GM21367 (cell line): ENCODE measurements at regions not wholly inside any gene's neighbourhood (a gene's known extent, or its start where the extent isn't known, plus 50 kb on each side); places are given as distances from the start of the nearest gene placed in this dataset.
"Not testable (repeated sequence)": the region's sequence is repeated elsewhere in the genome, so short reads cannot be mapped to it uniquely, and the experiment has no call there.

ENCODE experiments used
- ATAC-seq: cut with Tn5 transposase; IDR thresholded peaks from one replicate; pipeline ENCODE4 v1.9.1; 2021; ENCODE audit not compliant: unreplicated experiment

DNA sequence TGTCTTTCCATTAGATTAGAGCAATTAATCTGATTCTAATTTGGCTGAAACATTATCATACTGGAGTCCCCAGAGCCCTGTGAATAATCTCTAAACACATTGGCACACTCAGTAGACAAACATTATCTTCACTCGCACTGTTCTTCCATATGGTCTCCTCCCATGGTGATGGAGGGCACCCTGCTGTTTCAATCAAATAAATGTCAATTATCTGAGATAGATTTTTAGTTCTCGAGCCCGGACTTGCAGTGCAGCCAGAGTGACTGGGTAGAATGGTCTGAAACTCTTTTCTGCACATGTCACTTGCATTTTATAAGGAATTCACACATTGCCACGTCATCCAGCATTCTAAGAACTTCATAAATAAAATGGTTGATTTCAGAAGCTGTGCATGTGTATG, 90.6 kb upstream of the MAP3K7 start:
- ATAC-seq: no peak

DNA sequence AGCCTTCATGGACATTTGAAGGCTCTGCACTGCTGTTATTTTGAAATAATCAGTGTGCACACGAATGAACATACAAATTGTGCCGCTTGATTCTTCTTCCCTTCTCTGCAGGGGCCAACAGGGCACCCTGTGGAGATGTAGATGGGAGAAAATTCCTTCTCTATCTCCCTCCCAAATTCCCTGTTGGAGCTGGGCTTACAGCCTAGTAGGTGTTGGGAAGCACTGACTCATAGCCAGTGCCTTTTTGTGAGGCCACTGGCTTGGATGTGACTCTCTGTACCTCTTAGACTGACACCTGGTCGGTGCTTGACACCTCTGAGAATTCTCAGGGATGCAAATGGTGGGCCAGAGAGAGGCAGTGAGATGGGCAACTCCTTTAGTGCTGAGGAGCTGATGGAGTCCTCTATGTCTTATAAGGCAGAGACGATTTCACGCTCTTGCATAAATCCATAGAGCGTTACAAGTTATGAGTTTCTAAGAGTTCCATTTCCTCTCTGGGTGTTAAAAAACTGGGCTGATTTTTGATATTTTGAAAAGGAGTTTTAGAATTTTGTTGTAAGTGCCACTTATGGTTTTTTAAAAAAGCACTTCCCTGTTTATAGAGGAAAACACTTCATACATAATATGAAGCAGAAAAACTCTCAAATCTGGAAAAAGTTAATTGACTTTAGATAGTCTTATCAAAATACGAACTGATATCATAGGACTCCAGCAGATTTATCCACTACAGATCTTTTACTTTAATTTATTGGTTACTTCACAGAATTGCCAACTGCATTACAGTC, 89.8 kb upstream of the MAP3K7 start:
- no peak for ATAC-seq

DNA sequence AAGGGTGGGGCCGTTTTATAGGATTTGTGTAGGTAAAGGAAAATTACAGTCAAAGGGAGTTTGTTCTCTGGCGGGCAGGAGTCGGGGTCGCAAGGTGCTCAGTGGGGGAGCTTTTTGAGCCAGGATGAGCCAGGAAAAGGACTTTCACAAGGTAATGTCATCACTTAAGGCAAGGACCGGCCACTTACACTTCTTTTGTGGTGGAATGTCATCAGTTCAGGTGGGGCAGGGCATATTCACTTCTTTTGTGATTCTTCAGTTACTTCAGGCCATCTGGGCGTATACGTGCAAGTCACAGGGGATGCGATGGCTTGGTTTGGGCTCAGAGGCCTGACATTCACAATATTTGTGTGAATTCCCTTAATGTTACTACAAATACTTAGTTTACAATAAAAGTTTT, 88.2 kb upstream of the MAP3K7 start:
- ATAC-seq: not testable (repeated sequence)

DNA sequence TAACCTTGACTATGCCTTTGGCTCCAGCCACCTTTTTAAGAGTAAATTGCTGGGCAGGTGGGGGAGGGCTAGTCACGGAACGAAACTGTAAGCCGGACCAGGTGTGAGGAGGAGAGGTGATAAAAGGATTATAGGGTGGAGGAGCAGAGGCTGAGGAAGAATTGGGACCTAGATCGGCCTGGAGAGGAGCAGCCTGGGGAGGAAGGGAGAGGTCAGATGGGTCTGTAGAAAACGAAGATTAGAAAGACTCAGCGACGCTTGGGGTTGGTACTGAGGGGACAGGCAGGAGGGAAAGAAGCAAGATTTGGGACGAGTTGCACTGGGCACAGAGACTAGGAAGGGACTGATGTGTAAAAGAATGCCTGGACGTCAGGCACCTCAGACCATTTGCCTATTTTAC, 87.2 kb upstream of the MAP3K7 start:
- ATAC-seq: not testable (repeated sequence)

DNA sequence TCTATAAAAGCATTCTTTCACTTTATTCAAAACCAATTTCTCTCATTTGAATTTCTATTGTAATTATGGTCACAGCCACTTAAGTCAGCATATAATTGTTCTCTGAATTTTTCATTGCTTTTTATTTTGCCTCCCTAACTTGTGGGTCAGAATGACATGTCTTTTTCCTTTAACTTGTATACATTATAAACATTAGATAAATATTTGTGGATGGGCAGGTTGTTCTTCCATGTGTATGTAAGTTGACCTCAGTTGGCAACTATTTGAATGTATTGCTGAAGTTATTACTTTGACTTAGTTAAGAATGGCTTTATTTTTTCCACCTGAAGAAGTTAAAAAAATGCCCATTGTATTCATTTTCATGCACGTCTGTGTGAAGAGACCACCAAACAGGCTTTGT, 83.0 kb upstream of the MAP3K7 start:
- no peak for ATAC-seq

DNA sequence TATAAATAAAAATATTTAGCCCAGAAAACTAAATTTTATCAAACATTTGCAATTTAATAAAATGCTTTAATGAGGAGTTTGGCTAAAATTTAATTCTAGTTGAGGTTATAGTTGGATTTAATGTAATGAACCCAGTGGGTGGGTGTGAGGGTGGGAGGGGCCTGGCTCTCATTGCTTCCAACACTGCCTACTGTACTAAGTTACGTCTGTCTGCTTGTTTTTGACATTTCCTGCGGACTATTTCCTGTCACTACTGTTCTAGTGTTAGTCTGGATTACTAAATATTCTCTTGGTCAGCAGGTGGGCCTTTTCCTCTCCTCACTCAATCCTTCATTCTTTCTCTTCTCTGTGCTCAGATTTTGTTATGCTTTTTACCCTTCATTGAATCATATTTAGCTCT, 82.5 kb upstream of the MAP3K7 start:
- no peak for ATAC-seq

DNA sequence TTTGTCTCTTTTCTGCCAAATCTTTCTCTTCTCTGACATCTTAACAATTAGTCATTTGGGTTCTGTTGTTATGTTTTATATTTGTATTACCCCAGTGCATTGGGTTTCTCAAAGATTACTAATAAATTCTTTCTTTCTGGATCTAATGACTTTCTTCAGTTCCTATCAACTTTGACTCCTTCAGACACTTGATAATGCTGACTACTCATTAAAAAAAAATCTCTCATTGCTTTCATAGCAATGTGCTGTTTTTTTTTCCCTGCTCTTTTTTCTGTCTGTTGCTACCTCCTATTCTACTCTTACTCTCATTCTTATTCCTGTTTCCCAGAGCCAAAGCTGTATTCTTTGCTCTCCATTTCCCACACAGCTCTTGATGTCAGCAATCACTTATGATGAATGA, 81.3 kb upstream of the MAP3K7 start:
- ATAC-seq: no peak

DNA sequence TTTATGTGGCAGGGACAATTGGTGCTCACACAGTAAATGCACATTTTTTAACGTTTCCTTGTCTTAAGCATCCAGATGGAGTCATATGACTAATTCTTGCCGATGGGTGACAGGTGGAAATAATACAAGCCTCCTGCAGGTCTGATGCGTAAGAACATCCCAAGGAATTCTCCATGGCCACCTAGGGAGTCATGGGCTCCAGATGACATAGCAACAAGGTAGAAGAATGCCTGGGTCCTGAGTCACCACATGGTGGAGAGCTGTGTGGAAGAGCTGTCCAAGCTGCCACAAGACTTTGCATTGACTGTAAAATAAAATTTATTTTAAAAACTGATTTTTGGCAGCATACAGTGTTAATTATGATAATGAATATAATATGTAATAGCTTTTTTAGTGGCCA, 77.0 kb upstream of the MAP3K7 start:
- no peak for ATAC-seq

DNA sequence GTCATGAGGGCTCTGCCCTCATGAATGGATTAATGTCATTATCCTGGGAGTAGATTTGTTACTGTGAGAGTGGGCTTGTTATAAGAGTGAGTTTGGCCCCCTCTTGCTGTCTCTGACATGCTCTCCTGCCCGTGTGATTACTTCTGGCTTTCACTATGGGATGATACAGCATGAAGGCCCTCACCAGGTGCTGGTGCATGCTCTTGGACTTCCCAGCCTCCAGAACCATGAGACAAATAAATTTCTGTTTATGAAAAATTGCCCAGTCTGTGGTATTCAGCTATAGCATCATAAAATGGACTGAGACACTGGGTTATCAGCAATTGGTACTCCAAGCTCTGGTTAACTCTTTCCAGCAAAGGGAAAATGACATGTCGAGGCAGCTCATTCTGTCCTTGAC, 76.2 kb upstream of the MAP3K7 start:
- ATAC-seq: no peak

DNA sequence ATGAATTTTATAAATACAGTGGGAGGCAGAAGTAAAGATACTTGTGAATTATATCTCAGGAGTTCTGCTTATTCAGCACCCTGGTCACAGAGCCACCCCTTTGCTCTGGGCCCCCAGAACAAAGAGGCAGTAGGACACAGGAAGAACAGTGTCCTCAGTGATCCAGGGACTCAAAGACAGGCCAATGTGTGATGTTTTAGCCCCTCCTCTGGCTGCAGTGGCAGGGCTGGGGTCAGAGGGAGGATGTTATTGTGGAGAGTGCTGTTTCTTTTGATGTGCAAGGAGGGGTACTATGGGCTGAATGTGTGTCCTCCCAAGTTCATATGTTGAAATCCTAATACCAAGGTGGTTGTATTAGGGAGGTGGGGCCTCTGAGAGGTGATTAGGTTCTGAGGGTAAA, 74.1 kb upstream of the MAP3K7 start:
- no peak for ATAC-seq

DNA sequence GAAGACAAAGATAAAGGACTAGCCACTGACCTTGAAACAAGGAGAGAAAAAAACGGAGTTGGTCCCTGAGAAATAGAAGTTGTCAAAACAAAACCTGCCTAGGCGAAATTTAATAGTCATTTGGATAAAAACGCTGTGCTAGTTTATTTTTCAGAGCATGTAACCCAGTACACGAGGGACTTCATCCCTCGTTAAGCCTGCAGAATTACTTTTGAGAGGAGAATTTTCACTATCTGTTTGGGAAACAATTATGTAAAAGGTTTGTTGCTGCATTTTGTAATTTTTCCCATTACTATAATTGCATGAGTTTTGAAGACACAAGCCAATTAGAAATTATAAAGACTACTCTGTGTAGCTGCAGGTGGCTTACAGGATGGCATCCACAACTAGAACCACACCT, 71.6 kb upstream of the MAP3K7 start:
- no peak for ATAC-seq

DNA sequence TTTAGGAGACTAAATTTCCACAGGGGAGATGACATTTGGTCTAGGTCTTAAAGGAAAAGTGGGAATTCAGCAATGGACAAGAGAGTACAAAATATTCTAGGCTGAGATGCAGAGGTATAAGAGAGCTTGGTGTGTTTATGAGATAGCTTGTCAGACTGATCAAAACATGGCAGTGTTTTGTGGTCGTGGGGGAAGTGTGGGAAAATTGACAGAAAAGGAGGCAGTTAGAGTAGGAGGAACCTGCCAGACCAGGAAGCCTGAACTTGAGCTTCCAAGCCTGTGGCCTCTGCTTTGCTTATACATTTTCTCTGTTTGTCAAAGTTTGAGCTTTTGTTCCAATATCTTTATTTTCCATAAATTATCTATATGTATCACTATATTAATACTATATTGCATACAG, 69.5 kb upstream of the MAP3K7 start:
- no peak for ATAC-seq

DNA sequence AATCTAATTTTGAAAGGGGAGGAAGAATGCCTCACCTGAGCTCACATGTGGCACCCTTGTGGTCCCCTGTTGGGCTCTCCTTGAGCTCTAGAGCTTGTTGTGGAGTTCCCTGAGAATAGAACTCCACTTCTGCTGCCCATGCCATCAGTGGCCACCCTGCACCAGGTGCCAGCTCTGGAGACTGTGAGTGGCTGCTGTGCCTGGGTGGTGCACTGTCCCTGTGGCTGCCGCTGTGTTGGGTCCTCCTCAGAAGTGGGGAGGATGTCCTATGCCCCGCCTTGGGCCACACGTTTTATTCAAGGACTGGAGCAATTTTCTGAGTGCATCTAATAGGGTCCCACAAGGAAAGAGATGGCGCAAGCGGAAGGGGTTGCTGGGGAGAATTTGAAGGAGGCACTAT, 67.9 kb upstream of the MAP3K7 start:
- no peak for ATAC-seq

DNA sequence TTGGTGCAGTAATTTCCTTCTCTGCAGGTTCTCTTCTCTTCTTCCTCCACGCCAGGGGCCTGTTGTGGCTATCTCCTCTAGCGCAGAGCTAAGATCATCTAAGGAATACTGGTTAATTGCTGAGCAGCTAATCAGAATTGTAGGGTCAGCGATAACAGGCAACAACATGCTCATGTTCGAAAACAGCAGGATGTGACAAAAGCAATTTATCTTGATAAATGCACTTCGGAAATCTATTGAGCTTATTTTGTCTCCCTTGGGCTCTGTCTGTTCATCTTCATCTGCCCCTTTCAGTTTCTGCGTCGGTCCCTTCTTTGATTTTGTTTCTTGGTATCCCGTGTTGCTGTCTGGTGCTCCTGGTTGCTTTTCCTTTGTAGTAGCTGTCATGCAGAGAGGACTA, 67.3 kb upstream of the MAP3K7 start:
- ATAC-seq: no peak

DNA sequence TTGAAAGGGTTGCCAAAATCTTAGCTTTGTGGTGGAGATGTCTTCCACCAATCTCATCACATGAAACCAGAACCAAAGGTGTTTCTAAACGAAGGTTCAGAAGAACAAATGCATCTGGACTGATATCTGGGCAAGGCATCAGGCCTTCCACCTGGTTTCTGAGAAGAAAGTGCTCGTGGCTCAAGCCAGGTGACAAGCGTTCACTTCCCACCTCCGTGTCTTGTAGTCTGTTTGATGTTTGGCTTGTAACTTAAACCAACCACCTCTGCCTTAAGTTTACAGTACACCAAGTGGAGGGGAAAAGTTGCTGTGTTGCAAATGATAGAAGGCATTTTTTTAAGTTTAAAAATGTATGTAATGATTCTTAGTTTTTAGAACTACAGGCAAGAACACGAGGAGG, 66.9 kb upstream of the MAP3K7 start:
- ATAC-seq: no peak

DNA sequence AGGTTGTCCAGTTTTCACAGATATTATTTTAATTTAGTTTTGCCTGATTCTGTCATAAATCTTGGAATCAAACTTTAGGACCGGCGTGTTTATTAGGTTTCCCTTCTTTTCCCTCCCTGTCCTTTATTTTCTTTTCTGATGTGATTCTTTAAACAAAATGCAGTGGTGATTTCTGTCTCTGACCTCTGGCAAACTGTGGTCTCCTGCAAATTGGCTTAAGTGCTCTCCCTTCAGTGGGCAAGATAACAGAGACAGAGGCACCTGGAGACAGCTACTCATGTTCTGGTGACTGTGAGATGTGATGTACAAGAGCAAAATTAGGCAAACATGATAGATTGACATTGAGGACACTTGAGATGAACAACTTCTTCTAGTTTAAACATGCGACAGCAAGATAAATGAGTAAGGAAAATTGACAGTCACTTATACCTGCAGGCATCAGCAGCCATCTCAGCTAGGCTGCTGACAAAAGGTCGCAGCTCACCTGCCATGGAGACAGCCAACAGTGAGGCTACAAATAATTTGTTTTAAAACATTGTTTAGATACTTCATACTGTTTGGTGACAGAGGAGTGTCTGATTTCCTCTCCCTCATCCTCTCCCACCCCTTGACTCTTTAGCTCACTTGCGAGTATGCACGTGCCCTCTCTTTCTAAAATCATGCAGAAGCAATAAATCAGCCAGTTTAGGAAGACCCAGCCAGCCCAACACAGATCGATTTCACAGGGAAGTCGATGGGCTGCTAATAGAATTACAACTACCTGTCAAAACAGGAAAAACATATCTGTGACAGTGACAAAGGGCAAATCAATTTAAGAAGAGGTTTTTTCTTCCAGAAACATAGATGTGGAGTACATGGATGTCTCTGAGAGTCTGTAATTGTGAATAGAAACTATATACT, 63.4 kb upstream of the MAP3K7 start:
- no peak for ATAC-seq

DNA sequence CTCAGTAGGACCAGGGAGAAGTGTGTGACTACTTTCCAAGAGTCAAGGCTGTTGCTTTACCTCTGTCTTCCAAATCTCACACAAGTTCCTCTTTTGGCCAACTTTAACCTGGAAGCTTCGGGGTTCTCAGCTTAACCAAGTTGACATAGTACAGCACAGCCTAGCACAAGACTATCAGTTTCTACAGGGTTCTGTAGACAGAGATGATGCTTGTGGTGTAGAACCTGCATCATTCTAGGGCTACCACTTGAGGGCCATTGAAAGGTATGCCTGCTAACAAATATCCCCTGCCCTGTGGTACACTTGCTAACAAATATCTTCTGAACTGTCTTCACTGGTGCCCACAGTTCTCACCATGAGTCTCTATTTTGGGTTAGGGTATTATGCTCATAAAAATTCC, 62.0 kb upstream of the MAP3K7 start:
- no peak for ATAC-seq

DNA sequence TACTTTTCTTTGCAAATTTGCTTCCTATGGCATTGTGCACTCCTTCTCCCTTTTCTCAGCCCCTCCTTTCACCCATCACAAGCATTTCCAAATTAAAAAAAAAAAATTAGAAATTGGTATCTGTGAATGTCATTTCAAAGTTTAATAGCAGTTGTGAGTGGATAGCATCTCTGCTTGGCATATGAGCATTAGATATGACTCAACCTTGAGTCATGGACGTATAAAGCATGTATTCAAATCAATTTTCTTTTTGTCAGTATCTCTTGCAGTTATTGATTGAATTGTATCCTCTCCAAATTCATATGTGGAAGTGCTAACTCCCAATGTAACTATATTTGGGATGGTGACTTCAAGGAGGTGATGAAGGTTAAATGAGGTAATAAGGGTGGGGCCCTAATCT, 60.1 kb upstream of the MAP3K7 start:
- ATAC-seq: no peak

DNA sequence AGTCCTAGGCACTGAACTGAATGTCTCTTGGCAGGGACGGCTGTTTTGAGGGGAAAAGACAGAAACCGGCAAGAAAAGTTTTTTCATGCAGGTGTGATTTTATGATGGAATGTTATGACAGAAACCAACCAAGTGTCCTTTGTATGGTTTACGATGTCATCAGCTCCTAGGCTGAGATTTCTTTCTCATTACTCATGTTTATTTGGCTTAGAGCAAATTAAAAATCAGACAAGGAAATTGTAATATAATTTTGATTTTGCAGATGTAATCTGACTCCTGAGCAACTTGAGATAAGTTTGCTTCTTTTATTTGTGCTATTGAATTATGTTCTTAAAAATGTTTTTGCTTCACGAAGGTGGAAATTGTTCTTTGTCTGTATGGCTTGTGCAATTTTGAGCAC, 58.8 kb upstream of the MAP3K7 start:
- ATAC-seq: no peak

DNA sequence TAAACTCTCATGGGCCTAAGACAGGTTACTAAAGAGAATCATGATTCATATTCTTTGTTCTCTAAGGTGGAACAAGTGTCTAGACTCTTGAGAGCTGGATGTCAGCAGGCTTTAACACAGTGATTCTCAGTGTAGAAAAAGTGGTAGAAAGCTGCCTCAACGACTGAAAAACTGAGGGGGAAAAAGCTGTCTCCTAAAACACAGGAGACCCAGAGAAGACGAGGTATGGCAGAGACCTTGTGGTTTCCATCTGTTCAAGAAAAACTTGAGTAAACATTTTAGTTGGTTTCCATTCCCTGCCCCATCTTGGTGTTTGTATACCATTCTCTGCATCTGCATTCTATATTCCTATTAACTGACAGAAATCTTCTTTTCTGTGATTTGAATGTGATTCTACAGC, 57.6 kb upstream of the MAP3K7 start:
- no peak for ATAC-seq

DNA sequence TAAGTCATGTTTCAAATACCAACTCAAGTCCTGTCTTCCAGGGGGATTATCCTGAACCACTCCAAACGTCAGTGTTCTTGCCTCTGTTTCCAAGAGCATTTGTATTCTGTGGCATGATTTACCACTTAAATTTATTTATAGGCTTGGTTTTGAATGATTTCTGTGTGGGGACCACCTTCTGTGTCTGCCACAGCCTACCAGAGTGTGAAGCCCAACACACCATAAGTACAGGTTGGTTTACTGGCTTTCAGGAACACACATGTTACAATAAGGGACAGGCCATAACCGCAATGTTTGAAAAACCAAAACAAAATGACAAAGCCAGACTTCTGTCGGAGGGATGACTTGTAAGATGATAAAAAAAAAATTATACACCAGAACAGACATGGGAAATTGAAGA, 56.5 kb upstream of the MAP3K7 start:
- no peak for ATAC-seq

DNA sequence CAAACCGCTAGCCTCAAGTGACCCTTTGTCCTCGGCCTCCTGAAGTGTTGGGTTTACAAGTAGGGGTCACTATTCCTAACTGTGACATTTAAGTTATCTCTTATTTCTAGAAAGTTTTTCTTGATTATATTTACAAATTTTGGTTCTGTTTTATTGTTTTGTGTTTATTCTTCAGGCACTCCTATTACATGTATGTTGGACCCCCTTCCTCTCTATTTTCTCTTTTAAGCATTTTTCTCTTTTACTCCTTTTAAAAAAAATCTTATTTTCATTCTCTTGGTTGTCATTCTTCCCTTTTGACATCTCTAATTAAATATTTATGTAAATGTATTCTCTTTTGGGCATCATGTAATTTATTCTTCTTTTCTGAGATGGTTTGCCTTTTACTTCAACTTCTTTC, 50.4 kb upstream of the MAP3K7 start:
- ATAC-seq: no peak
